ENCODE measurements at regions not wholly inside any gene's neighbourhood (a gene's known extent, or its start where the extent isn't known, plus 50 kb on each side); places are given as distances from the start of the nearest gene placed in this dataset.

DNA sequence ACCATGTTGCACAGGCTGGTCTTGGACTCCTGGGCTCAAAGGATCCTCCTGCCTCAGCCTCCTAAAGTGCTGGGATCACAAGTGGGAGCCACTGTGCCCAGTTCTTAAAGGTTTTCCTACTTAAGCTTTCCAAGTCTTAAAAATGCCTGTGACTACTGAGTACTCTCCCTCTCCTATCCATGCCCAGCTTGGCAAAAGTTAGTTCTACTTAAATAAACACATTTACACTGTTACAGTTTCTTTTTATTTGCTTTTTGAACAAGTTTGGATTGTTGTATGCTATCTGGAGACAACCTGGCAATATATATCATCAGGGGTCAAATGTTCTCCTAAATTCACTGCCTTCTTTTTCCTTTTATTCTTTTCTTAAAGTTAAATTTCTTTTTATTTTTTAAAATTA is 61.0 kb upstream of the GCM1 start:
- TF ChIP-seq POLR2AphosphoS5 (IDR thresholded peaks at IDR 0.05; ENCODE audit: low read depth, low read length) (no peak), POLR2A (IDR thresholded peaks at IDR 0.05; ENCODE audit: low read depth, low read length) (no peak)
